OCI-LY7 (cell line): ENCODE measurements at regions not wholly inside any gene's neighbourhood (a gene's known extent, or its start where the extent isn't known, plus 50 kb on each side); places are given as distances from the start of the nearest gene placed in this dataset.
"Not testable (repeated sequence)": the region's sequence is repeated elsewhere in the genome, so short reads cannot be mapped to it uniquely, and the experiment has no call there.

Experiments used
- EZH2phosphoT487 ChIP-seq: fragments of 200-600 bp; sonication (generic); IDR thresholded peaks from 2 replicates; pipeline ENCODE4 v1.6.1; 2018; ENCODE audit warnings: low read depth, borderline replicate concordance, mild to moderate bottlenecking, mixed run types, antibody characterized with exemption, low read length, moderate library complexity, mixed read lengths
- TF ChIP-seq, protein P1 (sequence below): fragments of 200-600 bp; sonication (generic); conservative IDR thresholded peaks from 2 replicates; pipeline ENCODE4 v1.5.1; 2014; ENCODE audit warnings: mild to moderate bottlenecking, antibody characterized with exemption, low read length, moderate library complexity, mixed read lengths

- TF ChIP-seq, protein P1, sequence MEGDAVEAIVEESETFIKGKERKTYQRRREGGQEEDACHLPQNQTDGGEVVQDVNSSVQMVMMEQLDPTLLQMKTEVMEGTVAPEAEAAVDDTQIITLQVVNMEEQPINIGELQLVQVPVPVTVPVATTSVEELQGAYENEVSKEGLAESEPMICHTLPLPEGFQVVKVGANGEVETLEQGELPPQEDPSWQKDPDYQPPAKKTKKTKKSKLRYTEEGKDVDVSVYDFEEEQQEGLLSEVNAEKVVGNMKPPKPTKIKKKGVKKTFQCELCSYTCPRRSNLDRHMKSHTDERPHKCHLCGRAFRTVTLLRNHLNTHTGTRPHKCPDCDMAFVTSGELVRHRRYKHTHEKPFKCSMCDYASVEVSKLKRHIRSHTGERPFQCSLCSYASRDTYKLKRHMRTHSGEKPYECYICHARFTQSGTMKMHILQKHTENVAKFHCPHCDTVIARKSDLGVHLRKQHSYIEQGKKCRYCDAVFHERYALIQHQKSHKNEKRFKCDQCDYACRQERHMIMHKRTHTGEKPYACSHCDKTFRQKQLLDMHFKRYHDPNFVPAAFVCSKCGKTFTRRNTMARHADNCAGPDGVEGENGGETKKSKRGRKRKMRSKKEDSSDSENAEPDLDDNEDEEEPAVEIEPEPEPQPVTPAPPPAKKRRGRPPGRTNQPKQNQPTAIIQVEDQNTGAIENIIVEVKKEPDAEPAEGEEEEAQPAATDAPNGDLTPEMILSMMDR = not testable (repeated sequence)
- not testable (repeated sequence) for TF ChIP-seq EZH2phosphoT487
These were observed 1361.6 kb downstream of the CDH11 start for GRCh38 chr16:63760246-63760645.
